H1 (cell line): ENCODE measurements at regions not wholly inside any gene's neighbourhood (a gene's known extent, or its start where the extent isn't known, plus 50 kb on each side); places are given as distances from the start of the nearest gene placed in this dataset.

Source experiments
- BRCA1 ChIP-seq: IDR thresholded peaks from 2 replicates; pipeline ENCODE4 v1.6.1; 2012; ENCODE audit warnings: low read depth, low read length, improper control_type of control experiment
- CBX5 ChIP-seq: fragments of 300-800, 300-1000 bp; sonication (generic); IDR thresholded peaks from 2 replicates; pipeline ENCODE4 v1.7.1; 2016; ENCODE audit warnings: antibody characterized with exemption, low read length, low read depth
- CHD2 ChIP-seq: IDR thresholded peaks from 2 replicates; pipeline ENCODE4 v1.6.1; 2012; ENCODE audit warnings: low read length, improper control_type of control experiment
- EZH2 ChIP-seq: fragments of 200-600 bp; sonication (generic); IDR thresholded peaks from 2 replicates; pipeline ENCODE4 v1.7.1; 2012; ENCODE audit warnings: low read depth, mild to moderate bottlenecking, moderate library complexity, low read length, inconsistent platforms; ENCODE audit not compliant: severe bottlenecking
- KDM1A ChIP-seq: fragments of 200-600, 300-600 bp; sonication (generic); IDR thresholded peaks from 2 replicates; pipeline ENCODE4 v1.7.1; 2016; ENCODE audit warnings: mild to moderate bottlenecking, low read length, borderline replicate concordance
- POLR2A ChIP-seq, 2 experiments: IDR thresholded peaks; 1 replicate in 1 of 2; 2 replicates in 1 of 2; pipeline ENCODE4 v1.6.1; 2011; ENCODE audit warnings: low read depth in 2 of 2, low read length in 2 of 2, mild to moderate bottlenecking in 2 of 2; ENCODE audit errors: control extremely low read depth in 1 of 2
- POU5F1 ChIP-seq: IDR thresholded peaks from 2 replicates; pipeline ENCODE4 v1.6.1; 2011; ENCODE audit warnings: low read depth, mild to moderate bottlenecking, low read length, moderate library complexity
- RAD21 ChIP-seq, 2 experiments: IDR thresholded peaks in 1 of 2; conservative IDR thresholded peaks in 1 of 2; 2 replicates each; pipeline ENCODE4 v1.6.1; 2011; ENCODE audit warnings: low read depth in 2 of 2, low read length in 2 of 2, improper control_type of control experiment in 1 of 2, inconsistent platforms in 1 of 2, mild to moderate bottlenecking in 1 of 2, moderate library complexity in 1 of 2
- RFX5 ChIP-seq: IDR thresholded peaks from 2 replicates; pipeline ENCODE4 v1.6.1; 2011; ENCODE audit warnings: low read depth, low read length, improper control_type of control experiment, borderline replicate concordance
- TAF1 ChIP-seq: IDR thresholded peaks from 2 replicates; pipeline ENCODE4 v1.6.1; 2011; ENCODE audit warnings: mild to moderate bottlenecking, low read depth, low read length
- TBP ChIP-seq: IDR thresholded peaks from 2 replicates; pipeline ENCODE4 v1.6.1; 2011; ENCODE audit warnings: low read depth, low read length, improper control_type of control experiment
- TF ChIP-seq, protein P1 (sequence below), 3 experiments: IDR thresholded peaks; 1 replicate in 2 of 3; 2 replicates in 1 of 3; pipeline versions ENCODE4 v1.5.1 to v1.6.1; 2011; ENCODE audit warnings: low read length in 3 of 3, mild to moderate bottlenecking in 3 of 3, inconsistent platforms in 2 of 3, low read depth in 1 of 3, moderate library complexity in 1 of 3; ENCODE audit not compliant: insufficient read depth in 1 of 3; ENCODE audit errors: control extremely low read depth in 1 of 3

DNA sequence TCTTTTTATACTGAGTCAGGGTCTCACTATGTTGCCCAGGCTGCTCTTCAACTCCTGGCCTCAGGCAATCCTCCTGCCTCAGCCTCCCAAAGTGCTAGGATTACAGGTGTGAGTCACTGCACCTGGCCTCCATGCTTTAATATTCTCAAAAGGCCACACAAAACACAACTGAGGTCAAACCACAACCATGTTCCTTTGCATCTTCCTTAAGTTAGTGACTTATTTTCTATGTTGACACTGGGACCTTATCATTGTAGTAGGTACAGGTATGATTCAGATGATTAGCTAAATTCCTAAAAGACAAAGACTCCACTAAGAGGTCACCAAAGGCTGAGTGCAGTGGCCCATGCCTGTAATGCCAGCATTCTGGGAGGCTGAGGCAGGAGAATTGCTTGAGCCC, 131.9 kb upstream of the ATP1B1 start:
- TF ChIP-seq, protein P1, sequence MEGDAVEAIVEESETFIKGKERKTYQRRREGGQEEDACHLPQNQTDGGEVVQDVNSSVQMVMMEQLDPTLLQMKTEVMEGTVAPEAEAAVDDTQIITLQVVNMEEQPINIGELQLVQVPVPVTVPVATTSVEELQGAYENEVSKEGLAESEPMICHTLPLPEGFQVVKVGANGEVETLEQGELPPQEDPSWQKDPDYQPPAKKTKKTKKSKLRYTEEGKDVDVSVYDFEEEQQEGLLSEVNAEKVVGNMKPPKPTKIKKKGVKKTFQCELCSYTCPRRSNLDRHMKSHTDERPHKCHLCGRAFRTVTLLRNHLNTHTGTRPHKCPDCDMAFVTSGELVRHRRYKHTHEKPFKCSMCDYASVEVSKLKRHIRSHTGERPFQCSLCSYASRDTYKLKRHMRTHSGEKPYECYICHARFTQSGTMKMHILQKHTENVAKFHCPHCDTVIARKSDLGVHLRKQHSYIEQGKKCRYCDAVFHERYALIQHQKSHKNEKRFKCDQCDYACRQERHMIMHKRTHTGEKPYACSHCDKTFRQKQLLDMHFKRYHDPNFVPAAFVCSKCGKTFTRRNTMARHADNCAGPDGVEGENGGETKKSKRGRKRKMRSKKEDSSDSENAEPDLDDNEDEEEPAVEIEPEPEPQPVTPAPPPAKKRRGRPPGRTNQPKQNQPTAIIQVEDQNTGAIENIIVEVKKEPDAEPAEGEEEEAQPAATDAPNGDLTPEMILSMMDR (IDR thresholded peaks at IDR 0.05; ENCODE audit: control extremely low read depth in 1 of 3, insufficient read depth in 1 of 3, low read depth in 1 of 3, low read length in 3 of 3) = no peak
- TF ChIP-seq POU5F1 (no peak), CBX5 (no peak), TBP (no peak), KDM1A (no peak), RAD21 (IDR thresholded peaks at IDR 0.05 in 1 of 2, conservative IDR thresholded peaks at IDR 0.05 in 1 of 2; ENCODE audit: low read depth in 2 of 2, low read length in 2 of 2) (no peak), CHD2 (no peak), EZH2 (no peak), TAF1 (no peak), RFX5 (no peak), POLR2A (IDR thresholded peaks at IDR 0.05; ENCODE audit: control extremely low read depth in 1 of 2, low read depth in 2 of 2, low read length in 2 of 2) (no peak), BRCA1 (no peak)
